NCI-H1417 treated with DMSO at 0.1 percent for 48 hours (cell line): ENCODE measurements at regions not wholly inside any gene's neighbourhood (a gene's known extent, or its start where the extent isn't known, plus 50 kb on each side); places are given as distances from the start of the nearest gene placed in this dataset.

Source experiments
- DNase-seq: peaks from one replicate; lab custom pipeline; 2025; lab: John Stamatoyannopoulos, UW

- no peak for DNase-seq
Measured at GRCh38 chr16:85391769-85392583, 221.1 kb upstream of the GSE1 start.

DNA sequence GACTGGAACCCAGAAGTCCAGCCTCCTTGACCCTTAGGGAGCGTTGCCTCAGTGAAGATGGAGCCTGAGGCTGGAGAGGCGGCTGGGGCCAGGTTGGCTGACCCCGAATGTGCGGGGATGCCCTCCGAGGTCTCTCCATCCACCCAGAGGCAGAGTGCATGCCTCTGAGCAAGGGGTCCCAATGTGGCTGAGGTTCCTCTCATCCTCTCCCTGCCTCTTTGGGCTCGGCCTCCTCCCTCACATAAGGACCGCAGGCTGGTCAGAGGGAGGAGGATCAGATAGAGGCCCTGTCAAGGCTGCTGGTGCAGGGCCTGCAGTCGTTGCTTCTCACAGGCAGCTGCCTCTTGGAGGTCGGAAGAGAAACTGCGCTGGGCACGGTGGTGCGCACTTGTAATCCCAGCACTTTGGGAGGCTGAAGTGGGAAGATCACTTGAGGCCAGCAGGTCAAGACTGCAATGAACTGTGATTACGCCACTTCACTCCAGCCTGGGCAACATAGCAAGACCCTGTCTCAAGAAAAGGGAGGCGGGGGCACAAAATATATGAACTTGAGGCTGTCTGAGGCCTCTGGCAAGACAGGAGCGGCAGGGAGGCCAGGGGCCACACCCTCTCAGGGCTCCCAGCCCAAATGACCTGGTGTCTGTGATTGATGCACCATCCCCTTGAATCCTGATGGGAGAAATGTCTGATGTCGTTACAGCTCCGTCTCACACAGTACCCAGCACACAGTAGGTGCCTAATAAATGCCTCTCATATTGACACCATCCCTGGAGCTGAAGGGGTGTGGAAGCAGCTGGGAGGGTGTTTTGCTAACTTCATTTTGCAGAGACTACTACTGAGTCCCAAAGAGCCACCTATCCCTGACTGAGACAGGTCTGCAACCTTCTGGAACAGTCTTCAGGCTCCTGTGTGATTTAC is 220.1 kb upstream of the GSE1 start:
- DNase-seq: no peak

DNA sequence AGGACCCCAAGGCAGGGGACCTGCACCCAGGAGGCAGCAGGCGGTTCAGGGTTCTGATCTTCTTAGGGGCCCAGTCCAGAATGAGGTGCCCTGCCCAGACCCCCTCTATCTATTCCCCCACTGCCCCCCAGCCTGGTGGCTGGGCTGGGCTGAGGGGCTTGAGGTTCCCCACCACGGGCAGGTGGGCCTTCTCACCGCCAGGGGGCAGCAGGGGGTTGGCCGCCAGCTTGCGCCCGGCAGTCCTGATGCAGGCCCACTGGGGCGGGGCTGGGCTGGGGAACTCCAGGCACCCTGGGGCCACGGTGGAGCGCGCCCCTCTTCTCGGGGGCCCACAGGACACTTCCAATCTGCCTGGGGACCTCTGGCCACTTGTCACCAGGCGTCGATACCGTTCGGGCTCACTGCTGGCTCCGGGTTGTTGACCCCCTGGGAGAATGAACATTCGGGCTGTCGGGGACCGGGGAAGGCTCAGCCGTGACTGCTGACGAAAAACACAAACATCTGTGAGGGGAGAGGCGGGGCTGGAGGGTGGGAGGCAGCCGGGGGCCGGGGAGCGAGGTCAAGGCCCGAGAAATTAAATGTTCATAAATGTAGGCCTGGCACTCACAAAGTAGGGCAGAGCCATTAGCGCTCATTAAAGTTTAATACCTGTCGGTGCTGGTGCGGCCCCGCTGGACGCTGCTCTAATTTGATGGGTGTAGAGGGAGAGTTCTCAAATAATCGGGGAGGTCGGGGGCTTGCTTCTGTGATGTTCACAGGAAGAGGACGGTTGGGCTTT is 219.3 kb upstream of the GSE1 start:
- DNase-seq: no peak

- DNase-seq: no peak
Measured at GRCh38 chr16:85394456-85395206, 218.5 kb upstream of the GSE1 start.

DNA sequence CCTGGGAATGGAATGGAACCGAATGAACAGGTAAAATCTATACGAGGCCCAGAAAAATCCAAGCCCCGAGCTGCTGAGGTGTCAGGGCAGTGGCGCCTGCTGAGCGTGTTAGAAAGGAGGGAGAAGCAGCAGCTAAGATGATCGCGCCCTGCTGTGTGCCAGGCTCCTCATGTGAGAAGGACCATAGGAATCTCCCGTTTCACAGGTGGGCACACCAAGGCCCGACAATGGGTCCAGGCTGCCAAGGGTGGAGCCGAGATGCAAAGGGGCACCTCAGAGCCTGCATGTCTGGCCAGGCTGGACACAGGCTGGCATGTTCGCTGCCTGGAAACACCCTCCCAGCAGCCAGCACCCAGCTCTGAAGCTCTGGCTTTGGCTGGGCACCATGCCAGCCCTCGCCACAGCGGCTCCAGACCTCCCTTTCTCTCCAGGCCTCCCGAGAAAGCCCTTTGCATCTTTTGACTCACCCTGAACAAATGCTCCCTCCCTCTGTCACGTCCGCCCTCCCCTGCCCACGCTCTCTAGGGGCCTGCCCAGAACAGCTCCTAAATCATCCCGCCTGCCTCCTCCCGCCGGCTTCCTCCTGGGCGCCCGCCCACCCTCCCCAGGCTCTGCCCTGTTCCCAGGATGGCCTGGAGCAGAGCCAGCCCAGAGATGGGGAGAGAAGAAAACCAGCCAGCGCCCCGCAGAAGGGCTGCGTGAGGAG is 217.8 kb upstream of the GSE1 start:
- no peak for DNase-seq

DNA sequence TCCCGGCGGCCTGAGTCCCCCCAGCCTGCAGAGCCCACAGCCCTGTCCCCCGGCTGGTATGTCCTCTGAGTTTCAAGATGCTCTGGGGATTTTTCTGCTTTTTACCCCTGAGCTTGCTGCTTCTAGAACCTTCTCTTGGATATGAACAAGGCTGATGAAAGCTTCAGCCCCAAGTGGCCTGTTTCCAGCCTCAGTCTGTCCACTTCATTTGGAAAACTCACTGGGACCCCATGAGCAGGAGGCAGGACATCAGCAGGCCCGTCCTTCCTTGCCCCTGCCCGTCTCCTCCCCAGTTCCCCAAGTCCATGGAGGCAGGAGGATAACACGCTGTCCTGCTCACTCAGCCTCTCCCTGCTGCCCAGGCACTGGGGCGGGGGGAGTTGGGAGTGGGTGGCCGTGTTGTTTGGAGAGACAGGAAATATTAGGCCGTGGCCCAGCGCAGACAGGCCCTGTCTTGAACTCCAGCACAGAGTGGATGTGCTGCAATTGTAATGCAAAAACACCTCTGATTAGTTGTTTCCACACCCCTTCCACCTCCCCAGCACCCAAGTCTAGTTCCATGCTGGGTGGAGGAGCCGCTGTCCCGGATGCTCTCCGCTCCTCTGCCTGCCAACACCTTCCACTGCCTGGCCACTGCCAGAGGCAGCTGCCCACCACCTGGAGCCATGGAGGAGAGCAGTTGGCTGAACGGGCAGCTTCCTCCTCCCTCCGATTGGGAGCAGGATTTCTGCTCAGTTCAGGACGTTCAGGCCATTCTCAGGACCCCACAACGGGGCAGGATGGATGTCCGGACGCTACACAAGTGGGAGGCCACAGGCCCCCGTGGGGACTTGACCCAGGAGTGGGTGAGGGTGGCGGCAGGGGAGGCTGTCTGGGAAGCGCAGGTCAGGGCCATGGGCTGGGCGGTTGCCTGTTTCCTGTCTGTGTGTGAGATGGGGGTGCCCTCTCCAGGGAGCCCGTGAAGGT is 216.9 kb upstream of the GSE1 start:
- DNase-seq: no peak

DNA sequence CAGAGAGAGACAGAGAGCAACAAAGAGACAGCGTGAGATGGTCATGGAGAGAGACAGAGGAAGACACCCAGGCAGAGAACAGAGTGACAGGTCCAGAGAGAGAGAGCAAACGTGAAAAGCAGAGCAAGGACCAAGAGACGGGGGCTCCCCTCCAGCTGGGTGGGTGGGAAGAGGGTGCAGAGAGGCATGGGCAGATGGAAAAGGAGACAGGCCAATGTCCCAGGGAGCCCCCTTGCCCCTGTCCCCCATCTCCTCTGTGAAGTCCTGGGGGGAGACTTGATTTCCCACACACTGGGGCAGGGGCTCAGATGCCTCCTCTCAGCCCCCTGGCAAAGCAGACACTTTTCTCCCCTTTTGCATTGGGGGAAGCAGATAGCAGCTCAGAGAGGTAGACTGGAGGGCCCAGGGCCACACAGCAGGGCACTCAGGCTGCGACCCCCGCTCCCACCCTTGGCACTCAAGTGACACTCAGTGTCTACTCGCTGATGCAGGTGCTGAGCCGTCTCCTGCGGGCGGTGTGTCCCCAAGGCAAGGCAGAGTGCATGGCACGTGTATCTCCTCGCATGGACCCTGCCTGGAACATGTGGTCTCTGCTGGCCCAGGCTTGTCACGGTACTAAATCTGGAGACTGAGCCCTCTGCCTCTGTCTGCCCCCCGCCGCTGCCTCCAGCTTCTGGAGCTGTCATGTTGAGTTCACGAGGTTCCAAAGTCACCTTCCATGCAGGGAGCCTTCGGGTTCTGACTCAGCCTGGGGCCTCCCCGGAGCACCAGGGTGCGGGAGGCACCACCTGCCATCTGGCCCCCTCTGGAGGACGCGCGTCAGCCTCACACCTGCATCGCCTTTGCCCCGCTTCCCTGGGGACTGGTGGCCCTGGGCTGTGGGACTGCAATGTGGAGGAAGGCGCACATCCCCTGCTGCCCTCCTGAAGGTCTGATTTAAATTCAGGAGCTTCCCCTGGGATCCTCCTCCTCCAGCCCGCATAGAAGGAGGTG is 215.9 kb upstream of the GSE1 start:
- no peak for DNase-seq

GRCh38 chr16:85398050-85398451 is 215.1 kb upstream of the GSE1 start:
- DNase-seq: no peak

DNA sequence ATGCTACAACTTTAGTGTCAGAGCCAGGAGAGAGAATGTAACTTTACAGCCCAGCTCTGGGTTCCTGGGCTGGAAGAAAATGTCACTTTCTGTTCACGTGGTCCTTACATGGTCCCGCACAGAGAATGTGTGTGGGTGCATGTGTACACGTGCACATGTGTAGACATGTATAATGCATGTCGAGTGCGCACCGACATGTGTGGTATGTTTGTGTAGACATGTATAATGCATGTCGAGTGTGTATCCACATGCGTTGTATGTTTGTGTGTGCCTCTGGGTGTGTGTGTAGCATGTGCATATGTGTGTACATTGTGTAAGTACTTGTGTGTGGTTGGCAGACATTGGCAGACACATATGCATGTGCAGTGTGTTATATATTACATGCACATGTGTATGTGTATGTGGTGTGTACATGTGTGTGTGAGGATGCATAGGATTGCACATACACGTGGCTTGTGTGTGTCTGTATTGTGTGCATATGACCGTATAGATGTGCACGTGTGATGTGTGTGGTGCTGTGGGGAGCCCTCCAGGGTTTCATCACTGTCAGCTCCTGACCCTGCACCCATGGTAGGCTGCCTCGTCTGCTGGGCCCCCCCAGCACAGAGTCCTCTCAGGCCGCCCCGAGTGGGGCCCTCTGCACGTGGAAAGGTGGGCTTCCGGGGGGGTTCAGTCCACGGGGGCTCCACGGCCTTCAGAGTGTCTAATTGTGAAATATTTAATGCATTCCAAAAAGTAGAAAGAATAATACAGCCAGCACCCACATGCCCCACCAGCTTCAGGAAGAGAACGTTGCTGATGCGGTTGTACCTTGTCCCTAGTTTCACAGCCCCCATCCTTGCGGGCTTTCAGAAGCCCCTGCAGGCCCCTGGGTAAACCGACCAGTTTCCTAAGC is 214.2 kb upstream of the GSE1 start:
- DNase-seq: no peak

GRCh38 chr16:85399583-85400284 is 213.4 kb upstream of the GSE1 start:
- DNase-seq: no peak

DNA sequence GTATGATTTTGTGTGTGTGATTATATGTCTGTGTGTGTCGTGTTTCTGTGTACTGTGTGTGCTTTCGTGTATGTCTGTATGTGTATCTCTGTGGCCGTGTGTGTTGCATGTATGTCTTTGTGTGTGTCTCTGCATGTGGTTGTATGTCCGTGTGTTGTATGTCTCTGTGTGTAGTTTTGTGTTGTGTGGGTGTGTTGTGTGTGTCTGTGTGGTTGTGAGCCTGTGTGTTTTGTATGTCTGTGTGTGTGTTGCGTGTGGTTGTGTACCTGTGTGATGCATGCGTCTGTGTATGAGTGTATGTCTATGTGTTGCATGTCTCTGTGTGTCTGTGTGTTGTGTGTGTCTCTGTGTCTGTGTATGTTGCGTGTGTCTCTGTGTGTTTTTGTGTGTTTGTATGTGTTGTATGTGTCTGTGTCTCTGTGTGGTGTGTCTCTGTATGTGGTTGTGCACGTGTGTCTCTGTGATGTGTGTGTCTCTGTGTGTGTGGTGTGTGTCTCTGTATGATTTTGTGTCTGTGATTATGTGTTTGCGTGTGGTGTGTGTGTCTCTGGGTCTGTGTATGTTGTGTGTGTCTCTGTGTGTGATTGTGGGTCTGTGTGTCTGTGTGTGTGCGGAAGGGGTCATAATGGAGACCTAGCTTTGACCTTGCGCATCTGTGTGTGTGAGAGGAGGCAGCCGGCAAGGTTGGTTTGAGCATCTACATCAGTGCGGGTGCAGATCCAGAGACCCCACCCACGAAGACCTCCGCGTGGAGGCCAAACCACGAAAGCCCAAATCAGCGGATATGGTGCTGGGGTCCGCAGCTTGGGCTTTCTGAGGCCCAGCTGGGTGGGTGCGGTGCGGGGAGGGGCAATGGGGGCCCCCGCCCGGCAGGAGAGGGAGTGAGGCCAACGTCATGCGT is 212.6 kb upstream of the GSE1 start:
- DNase-seq: no peak

DNA sequence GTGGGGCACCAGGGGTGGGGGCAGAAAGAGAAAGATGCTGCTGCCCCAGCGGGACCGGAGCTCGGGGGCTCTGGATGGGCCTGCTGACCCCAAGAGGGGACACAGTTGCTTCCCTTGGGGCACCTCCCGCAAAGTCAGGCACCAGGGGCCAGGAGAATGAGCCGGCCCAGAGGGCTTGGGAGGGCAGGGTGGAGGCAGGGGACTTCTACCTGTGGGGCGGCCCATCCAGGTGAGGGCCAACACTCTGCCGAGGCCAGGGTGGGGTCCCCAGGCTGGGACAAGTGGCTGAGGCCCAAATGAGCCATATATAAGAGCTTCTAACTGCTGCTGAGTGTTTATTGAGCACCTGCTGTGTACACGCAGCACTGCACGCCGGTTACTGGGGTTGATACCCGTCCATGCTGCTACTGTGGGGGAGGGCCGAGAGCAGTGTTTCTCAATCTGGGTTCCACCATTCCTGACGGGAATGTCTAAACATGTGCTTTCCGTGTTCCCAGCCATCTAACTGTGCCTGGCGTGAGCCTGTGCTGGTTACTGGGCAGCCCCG is 211.7 kb upstream of the GSE1 start:
- no peak for DNase-seq

DNA sequence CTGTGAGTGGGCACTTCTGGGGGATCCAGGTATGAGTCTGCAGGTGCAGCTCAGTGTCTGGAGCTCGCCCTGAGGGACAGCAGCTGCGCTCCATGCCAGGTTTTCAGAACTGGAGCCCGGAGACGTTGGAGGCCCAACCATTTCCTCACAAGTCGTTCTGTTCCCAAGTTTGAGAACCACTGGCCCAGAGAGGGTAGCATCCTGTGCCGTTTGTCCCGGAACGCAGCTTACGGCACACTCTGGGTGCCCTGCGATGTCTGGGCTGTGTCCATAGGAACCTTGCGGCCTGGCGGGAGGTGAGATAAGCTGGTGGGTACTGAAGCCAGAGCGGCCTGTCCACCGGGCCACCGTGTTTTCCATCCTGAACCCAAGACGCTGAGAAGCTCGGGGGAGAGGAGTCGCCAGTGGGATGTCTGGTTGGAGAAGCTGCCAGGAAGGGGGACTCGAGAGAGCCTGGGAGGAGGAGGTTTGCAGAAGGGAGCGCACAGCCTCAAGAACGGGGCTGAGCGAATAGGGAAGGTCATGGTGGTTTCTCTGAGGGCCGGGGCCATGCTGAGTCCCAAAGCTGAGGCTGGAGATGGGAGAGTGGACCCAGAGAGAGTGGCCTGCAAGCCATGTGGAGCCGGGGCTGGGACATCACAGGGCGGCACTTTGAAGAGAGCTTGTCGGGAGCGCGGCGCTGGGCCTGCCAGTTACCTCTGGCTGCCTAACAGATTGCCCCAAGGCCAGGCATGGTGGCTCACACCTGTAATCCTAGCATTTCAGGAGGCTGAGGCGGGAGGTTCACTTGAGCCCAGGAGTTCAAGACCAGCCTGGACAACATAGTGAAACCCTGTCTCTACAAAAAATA is 211.0 kb upstream of the GSE1 start:
- DNase-seq: no peak

DNA sequence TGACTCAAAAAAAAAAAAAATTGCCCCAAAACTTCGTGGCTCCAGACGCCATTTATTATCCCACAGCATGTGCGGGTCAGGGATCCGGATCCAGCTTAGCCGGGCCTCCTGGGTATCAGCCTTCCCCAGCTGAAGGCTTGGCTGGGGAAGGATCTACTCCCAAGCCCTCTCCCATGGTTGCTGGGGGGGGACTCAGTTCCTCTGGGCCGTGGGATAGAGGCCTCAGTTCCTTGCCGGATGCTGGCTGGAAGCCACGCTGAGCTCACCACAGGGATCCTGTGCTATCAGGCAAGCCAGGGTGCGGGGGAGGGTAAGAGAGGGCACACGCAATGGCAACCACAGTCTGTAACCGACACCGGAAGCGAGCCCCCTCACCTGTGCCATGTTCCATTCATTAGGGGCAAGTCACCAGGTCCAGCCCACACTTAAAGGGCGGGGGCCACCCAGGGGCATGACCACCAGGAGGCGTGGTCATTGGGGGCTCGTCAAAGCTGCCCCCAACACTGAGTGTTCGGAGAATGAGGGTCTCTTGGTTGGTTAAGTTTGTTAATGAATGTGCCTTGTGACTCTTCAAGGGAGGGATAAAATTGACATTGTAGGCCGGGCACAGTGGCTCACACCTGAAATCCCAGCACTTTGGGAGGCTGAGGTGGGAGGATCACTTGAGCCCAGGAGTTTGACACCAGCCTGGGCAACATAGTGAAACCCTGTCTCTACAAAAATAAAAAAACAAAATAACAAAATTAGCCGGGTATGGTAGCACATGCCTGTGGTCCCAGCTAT is 210.0 kb upstream of the GSE1 start:
- no peak for DNase-seq
